Esophagus squamous epithelium (tissue), 5 donors: ENCODE measurements at regions not wholly inside any gene's neighbourhood (a gene's known extent, or its start where the extent isn't known, plus 50 kb on each side); places are given as distances from the start of the nearest gene placed in this dataset.

Source experiments
- DNase-seq: peaks from one replicate; lab custom pipeline; 2025; lab: John Stamatoyannopoulos, UW
- H3K27ac ChIP-seq, 4 donors: fragments of 200-600 bp; sonication (generic); one replicate each; pipeline ENCODE4 v1.5.1; 2016 to 2019; ENCODE audit warnings: mild to moderate bottlenecking in 1 of 4
- H3K27me3 ChIP-seq, 4 donors: fragments of 200-600 bp; sonication (generic); 1 replicate in 3 of 4; 2 replicates in 1 of 4; pipeline versions ENCODE4 v1.5.1 to v1.6.0; 2017 to 2021; ENCODE audit warnings: antibody characterized with exemption in 1 of 4
- H3K36me3 ChIP-seq, 3 donors: fragments of 200-600 bp; sonication (generic); one replicate each; pipeline ENCODE4 v1.5.1; 2016 to 2019
- H3K4me1 ChIP-seq, 3 donors: fragments of 200-600 bp; sonication (generic); one replicate each; pipeline ENCODE4 v1.5.1; 2017 to 2019
- H3K4me3 ChIP-seq, 4 donors: fragments of 200-600 bp; sonication (generic); 1 replicate in 3 of 4; 2 replicates in 1 of 4; pipeline ENCODE4 v1.5.1; 2016 to 2019; ENCODE audit warnings: mild to moderate bottlenecking in 2 of 4, moderate library complexity in 1 of 4
- H3K9me3 ChIP-seq, 3 donors: fragments of 200-600 bp; sonication (generic); one replicate each; pipeline ENCODE4 v1.5.1; 2016 to 2019
- CTCF ChIP-seq, 6 experiments: fragments of 450-650 bp in 4 of 6; fragments of 200-600 bp in 2 of 6; sonication (generic) in 2 of 6; IDR thresholded peaks; one replicate each; pipeline ENCODE4 v1.5.1; 2016 to 2019; ENCODE audit warnings: antibody characterized with exemption in 6 of 6, mild to moderate bottlenecking in 4 of 6, moderate library complexity in 4 of 6
- POLR2A ChIP-seq, 4 donors: fragments of 450-650 bp; IDR thresholded peaks; one replicate each; pipeline ENCODE4 v1.6.1; 2017; ENCODE audit warnings: antibody characterized with exemption in 4 of 4, mild to moderate bottlenecking in 4 of 4, moderate library complexity in 3 of 4
- WGBS, 2 donors: methylation state at CpG; one replicate each; pipeline ENCODE4 v1.1.5; 2018; 5-methylcytosine and 5-hydroxymethylcytosine counted together
- intact Hi-C: fragments of 100-400 bp; cut with DNase I; formaldehyde crosslinking; loops from one replicate; pipeline ENCODE4 v1.15.0; 2022
- donor health status: DM: yes; HTN: yes; CAD: no.

- intact Hi-C loops = no loop called here
- no peak for DNase-seq
- Histone ChIP-seq H3K9me3 (no peaks in the 10 kb centered on the region), H3K27ac (peak overlapping the region in 3 of 4 donors; percentile 44 to 59 (median 55)), H3K36me3 (no peaks in the 10 kb centered on the region), H3K4me3 (no peak overlapping the region), H3K27me3 (peaks cover 0 to 98% (median 0%) of the 10 kb centered on the region in 4 donors), H3K4me1 (peaks cover 4 to 26% (median 7%) of the 10 kb centered on the region in 3 donors)
- WGBS, 2 donors = 52 to 61% methylated on average over 14 of the region's 14 CpGs
- TF ChIP-seq CTCF (IDR thresholded peaks at IDR 0.05) (no peak), POLR2A (IDR thresholded peaks at IDR 0.05) (no peak)
Measured at GRCh38 chr1:30809514-30810263, 52.1 kb upstream of the LAPTM5 start.

GRCh38 chr1:30808067-30808662, 50.6 kb upstream of the LAPTM5 start:
- no peaks in the 10 kb centered on the region for H3K36me3 ChIP-seq
- H3K27ac ChIP-seq = no peak overlapping the region
- intact Hi-C loops = no loop called here
- peaks cover 0 to 98% (median 0%) of the 10 kb centered on the region in 4 donors for H3K27me3 ChIP-seq
- no peak for DNase-seq
- no peak for TF ChIP-seq POLR2A (IDR thresholded peaks at IDR 0.05)
- no peaks in the 10 kb centered on the region for H3K9me3 ChIP-seq
- H3K4me3 ChIP-seq = no peak overlapping the region
- peaks cover 4 to 26% (median 7%) of the 10 kb centered on the region in 3 donors for H3K4me1 ChIP-seq
- 86 to 91% methylated on average over 2 to 3 of the region's 3 CpGs for WGBS, 2 donors

GRCh38 chr1:30807318-30808066, 49.9 kb upstream of the LAPTM5 start:
- Histone ChIP-seq H3K36me3 (no peaks in the 10 kb centered on the region), H3K27me3 (peaks cover 0 to 96% (median 0%) of the 10 kb centered on the region in 4 donors), H3K4me3 (peak overlapping the region in 1 of 4 donors; percentile 32), H3K4me1 (peaks cover 4 to 26% (median 7%) of the 10 kb centered on the region in 3 donors), H3K9me3 (no peaks in the 10 kb centered on the region), H3K27ac (peak overlapping the region in 2 of 4 donors; percentile 9 to 26)
- WGBS, 2 donors = 26 to 31% methylated on average over 17 to 19 of the region's 41 CpGs
- TF ChIP-seq CTCF (IDR thresholded peaks at IDR 0.05) (no peak), POLR2A (IDR thresholded peaks at IDR 0.05) (no peak)
- intact Hi-C loops = no loop called here
- DNase-seq = no peak
